Effector CD4-positive, alpha-beta T cell (primary cell): ENCODE measurements at regions not wholly inside any gene's neighbourhood (a gene's known extent, or its start where the extent isn't known, plus 50 kb on each side); places are given as distances from the start of the nearest gene placed in this dataset.

ENCODE experiments used
- DNase-seq: peaks from one replicate; pipeline ENCODE4 v3.0.0-alpha.2; 2020

DNA sequence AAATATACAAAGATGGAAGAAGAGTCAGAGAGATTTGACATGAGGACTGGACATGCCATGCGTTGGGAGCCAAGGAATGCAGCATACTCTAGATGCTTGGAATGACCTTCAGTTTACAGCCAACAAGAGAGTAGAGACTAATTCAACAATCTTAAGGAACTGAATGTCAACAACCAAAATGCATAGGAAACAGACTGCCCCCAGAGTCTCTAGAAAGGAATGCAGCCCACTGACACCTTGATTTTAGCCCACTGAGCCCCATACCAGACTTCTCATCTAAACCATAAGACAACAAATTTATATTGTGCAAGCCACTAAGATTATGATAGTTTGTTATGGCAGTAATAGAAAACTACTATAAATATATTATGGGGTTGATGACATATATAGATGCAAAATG is 611.2 kb downstream of the RPS29 start:
- DNase-seq: no peak

DNA sequence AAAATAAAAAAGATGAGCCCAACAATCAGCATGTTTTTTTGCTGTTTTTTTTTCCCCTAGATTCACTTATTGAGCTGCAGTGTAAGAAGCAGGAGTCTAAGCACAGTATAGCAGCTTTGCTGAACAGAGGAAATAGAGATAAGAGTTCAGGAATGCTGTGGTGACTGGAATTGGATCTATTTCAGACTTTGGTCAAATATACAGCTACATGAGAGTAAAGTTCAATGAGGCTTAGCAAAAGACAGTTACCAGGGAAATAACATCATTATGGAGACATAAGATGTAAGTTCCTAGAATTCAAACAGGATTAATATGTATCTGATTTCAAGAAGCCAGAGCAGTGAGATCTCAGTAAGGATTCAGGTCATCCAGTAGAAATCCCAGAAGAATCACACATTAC is 613.0 kb downstream of the RPS29 start:
- no peak for DNase-seq

DNA sequence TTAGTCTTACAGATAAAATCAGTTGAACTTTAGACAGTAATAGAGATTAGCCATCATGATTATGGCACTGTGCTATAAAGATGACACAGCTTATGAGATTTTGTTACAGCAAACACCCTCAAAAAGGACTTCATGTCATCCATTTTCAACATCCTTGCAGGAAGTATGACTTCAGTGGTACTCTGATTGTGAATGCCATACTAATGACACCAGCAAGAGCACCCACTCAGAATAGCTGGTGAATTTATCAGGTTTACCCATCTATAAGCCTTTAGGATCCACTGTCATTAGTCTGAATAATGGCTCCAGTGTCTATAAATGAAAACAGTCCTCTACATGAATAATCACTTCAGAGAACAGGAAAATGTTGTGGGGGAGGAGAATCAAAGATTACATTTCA is 615.2 kb downstream of the RPS29 start:
- no peak for DNase-seq

DNA sequence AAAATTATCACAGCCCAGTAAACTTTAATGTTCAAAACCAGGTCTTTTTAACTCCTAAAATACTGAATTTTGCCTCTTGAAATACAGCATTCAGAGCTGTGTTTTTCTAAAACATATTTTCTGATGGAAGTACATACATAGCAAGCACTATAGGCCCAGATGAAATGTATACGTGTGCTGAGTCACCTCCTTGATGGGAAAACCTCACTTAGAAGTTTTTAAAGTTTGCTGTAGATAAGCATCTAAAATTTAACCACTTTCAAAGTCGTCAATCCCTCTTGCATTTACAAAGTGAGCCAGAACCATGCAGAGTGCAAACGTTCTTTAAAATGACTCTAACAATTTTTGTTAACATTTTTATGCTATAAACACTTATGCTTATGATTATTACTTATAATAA is 618.8 kb downstream of the RPS29 start:
- no peak for DNase-seq

DNA sequence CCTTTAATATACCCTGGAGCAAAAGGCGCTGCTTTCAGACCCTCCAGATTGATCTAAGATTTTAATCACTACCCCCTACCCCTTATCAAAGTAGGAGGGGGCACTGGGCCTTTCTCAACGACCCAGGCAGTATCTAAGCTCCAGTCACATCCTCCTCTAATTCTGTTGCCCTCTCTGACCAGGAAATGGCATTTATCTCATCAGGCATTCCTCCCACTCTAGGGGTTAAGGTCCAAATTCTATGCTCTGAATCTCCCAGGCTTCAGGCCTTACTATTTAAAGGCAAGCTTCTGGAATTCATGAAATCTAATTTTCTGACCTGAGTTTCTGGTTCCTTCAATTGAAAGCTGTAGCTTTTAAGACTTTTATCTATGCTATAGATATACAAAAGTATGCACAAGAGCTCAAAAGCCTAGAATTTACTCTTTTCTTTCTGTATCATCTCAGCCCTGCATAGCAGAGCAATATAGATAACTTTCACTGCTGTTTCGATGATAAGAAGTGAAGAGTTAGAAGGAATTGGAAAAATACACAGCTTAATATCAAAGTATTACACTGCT is 622.9 kb downstream of the RPS29 start:
- DNase-seq: no peak

DNA sequence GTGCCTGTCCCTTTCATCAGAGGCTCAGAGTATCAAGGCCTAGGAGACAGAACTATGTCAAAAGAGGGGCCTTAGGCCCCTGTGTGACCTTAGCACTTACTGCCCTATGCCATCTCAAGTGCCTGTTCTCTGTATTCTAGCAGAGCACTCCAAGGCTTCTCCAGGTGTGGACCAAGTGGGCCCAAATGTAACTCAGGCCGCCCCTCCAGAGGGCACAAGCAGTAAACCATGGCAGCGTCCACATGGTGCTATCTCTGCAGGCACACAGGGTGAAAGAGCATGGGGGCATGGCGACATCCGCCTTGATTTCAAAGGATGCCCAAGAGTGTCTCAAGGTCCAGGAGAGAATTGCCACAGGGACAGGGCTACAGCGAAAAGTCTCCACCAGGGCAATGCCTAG is 628.7 kb downstream of the RPS29 start:
- DNase-seq: no peak

DNA sequence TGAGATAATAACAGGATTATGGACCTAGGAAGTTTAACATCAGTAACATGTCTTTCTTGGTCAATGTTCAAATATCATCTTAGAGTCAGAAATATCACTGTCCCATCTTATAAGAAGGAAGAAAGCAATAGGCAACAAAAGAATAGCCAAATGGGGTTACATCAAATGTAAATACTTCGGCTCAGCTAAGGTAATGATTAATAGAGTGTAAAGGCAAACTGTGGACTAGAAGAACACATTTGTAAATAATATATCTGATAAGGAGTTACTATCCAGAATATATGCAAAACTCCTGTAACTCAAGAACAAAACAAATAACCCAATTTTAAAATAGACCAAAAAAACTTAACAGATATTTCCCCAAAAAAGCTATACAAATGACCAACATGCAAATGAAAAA is 630.3 kb downstream of the RPS29 start:
- DNase-seq: no peak

DNA sequence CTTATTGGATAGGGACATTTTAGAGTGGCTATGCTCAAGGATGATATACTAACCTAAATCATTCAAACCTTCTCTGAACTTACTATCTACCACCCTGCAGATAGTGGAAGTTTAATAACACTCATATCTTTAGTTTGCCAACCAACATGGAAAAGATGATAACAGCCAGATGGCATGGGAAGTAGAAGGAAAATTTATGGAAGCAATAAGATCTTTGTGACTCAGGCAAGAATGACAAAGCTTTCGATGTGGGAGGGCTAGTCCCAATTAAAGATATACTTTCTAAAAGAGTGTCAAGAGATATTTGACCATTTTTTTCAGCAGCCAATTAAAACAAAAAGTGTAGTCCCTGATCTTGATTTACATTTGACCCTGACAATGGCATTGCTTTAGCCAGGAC is 631.7 kb downstream of the RPS29 start:
- no peak for DNase-seq

DNA sequence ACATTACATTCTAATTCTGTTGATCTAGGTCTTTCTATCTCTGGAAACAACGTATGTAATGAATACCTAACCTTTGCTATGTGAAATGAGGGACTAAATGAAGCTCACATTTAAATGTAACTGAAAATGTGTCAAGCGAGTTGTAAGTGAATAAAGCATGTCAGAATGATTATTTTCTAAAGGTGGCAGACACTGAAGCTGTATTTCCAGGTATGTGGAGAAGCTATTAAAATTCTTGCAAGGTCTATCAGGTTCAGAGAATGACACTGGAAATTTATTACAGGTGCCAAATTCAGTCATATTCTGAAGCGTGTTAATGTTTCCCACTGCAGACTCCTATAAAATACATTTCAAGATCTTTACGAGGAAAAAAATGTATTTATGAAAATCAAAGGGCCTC is 641.4 kb downstream of the RPS29 start:
- DNase-seq: no peak

DNA sequence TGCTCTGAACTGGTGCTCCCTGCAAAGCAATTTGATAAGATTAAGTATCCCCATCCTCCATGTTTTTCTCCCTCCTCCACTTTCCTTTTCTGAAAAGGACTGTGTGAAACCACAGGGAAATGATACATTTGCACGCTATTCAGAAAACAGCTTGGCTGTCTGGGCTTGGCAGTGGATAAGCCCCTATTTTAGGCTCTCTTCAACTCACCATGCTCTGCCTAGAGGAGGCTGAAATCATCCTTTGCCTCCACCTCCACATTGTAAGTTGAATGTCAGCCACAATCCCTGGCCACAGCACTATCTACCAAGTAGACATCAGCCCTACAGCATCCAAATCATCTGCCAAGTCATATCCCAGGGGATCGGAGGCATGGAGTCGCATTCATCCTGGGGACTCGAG is 642.3 kb downstream of the RPS29 start:
- no peak for DNase-seq

DNA sequence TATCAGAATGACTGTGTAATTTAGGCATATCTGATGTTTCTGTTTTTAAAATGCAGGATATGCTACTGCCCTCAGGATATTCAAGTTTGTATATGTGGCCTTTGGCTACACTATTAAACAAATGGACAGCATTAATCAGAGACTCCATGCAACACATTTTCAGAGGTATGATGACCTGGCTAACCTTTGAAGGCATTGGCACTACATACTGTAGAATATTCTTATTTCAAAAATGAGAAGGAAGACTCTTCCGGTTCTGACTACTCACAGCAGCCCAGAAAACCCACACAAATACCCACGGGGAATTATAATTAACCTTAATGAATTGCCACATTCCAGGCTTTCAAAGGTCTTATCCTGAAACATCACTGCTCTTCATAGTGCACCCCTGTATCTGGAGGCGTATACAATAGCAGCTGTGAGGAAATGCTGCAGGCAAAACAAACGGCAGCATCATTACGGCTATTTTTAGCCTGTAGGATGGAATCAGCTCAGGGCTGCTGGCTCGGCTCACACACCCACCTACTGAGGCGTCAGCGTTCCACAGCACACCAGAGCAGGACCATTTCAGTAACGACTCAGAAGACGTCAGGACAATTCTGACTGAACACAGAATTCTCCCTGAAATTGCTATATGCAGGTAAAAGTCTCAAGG is 648.5 kb downstream of the RPS29 start:
- DNase-seq: no peak

DNA sequence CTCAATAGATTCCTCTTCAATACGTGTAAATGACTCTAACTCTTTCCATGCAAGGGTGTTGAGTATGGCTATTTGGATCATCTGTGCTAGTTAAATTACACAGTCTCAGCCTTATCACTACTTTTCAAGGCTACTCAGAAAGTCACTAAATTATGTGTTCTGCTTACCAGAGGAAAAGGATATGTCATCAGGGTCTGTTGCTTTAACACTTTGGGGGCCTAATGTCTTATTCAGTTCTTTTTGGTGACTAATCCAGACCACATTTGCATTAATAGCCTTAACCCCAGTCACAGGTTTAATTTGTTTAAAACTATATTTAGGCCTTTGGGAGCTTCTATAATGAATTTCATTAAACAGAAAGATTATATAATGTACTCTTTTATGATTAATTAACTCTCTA is 649.3 kb downstream of the RPS29 start:
- no peak for DNase-seq

DNA sequence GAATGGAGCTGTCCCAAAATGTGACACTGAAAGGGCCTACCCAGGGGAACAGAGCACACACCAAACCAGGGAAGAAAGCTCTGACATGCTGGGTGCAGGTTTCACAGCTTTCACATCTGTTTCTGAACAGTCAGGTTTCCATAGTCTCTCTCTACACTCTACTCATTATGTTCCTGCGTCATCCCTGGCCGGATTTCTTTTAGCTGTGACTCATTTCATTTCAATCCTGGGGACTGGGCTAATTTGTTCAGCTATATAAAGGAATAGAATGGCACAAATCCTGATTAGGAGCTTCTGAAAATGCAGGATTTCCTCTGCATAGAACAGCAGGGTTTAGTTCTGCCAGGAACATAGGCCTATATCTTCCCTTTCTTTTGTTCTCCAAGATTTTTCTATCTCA is 649.8 kb downstream of the RPS29 start:
- DNase-seq: no peak

DNA sequence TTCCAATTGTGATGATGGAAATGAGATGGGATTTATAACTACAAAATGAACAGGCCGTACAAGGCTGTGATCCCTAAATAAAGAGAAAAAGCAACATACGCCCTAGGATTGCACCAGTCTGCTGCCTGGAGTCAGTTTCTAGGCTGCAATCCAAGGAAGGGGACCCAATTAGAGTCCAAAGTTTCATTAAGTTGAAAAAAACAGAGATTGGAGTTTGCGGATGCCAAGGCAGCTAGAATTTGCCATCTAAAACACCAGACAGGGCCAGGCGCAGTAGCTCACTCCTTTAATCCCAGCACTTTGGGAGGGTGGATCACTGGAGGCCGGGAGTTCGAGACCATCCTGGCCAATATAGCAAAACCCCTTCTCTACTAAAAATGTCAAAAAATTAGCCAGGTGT is 661.0 kb downstream of the RPS29 start:
- no peak for DNase-seq

DNA sequence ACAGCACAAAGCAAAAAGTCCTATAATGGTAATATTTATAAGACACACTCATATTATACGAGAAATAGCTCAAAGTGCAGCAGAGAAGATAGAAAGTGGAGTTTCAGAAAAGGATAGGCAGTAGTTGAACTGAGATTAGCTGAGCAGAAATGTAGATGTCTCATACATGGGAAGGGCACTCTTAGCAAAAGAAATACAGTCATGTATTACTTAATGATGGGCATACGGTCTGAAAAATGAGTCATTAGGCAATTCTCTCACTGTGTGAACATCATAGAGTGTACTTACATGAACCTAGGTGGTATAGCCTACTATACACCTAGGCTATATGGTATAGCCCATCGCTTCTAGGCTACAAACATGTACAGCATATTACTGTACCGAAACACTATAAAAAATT is 671.3 kb downstream of the RPS29 start:
- DNase-seq: no peak

DNA sequence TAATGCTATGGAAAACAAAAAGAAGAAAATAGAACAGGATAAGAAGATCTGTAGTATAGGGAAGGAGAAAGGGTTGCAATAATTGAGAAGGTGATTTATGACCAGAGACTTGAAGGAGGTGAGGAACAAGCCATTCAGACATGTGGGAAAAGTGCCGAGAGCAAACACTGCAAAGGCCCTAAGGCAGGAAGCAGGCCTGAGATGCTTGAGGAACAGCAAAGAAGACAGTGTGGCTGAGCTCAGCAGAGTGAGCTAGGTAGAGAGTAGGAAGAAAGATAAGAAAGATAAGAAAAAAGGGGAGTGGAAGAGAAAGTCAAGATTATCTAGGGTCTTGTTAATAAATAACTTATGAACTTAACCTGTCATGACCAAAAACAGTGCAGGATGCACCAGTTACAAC is 671.8 kb downstream of the RPS29 start:
- no peak for DNase-seq

DNA sequence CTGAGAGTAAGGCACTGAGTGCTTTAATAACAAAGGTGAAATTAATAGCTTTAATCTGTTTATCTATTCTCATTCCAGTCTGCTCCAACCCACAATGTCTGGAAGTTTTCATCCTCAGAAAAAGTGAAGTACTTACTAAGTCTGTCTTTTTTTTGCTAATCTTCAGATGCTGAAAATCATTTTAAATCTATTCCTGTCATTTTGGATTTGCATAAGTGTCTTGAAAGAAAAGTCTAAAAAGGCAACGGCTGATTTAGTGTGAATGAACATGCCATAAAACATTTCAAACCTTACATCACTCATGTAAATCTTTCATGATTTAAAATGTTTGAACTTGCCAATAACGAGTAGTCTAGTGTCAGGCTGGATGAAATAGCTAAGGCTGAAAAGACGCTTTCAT is 685.6 kb downstream of the RPS29 start:
- no peak for DNase-seq

DNA sequence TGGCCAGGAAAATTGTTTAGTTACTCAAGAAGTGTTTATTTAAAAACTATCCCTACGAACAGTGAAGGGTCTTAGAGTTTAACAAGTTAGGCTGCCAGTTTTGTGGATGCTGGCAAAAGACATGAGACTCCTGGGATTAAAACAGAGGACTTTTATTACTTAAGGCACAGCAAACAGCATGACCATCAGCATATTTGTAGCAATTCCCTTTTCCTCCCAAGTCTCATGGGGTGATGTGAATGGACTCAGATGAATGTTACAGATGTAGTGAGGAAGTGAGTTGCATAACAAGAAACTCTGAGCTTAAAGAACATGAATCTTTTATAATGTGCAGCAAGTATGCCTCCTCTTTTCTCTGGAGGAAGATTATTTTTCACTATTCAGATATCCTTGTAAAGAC is 695.8 kb downstream of the RPS29 start:
- no peak for DNase-seq

DNA sequence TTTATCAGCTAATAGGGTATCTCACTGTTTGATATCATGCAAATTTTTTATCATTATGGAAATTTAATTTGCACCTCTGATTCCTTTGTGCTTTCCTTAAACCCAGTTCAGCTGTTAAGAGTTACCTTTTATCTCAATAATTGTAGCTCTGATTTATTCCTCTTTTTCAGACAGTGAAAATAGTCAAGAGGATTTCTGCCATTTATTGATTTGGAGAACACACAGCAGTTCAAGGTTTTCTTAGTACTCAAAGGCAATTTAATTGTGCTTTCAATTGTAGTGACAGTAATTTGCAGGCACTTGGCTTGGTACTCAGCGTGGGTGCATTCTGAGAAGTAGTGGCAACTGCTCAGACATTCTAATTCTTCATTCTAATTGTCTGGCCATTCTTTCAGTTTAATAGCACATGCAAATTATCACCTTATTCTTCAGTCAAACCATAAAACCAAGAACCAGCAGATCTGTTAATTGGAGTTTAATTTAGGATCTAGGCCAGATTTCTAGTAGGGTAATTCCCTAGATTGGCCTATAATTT is 709.3 kb downstream of the RPS29 start:
- no peak for DNase-seq

DNA sequence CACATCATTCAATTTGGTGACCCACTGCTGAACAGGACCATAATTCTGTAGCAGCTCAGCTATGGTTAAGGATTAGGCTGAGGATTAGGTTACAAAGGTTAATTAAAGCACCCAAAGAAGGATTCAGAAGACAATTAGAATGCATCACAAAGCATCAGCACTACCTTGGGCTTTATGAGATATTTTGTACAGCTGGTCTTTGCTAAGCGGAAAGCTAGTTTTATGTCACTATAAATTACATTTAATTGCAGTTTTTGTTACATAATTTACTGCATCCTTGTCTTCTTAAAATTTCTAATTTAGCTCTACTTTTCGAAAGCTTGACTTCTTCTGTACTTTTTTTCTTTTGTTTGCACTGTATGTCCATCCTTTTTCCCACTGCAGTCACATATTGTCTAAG is 711.5 kb downstream of the RPS29 start:
- DNase-seq: no peak

DNA sequence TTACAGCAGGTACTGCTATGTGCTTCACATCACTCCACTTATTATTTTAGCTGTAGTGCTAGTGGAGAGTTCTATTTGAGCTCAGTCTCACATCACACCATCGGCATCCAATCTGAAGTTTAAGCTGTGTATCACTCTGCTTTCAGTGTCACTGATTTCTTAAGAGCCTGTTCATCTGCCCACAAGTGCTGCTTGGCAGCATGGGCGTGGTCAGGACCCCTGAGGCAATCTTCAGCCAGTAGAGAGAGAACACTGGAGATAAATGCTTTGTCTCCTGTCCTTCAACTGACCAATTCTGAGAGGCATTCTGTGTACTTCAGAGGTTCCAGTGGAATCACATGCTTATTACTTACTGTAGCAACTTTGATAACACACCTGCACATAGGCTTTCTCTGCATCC is 728.8 kb downstream of the RPS29 start:
- no peak for DNase-seq

DNA sequence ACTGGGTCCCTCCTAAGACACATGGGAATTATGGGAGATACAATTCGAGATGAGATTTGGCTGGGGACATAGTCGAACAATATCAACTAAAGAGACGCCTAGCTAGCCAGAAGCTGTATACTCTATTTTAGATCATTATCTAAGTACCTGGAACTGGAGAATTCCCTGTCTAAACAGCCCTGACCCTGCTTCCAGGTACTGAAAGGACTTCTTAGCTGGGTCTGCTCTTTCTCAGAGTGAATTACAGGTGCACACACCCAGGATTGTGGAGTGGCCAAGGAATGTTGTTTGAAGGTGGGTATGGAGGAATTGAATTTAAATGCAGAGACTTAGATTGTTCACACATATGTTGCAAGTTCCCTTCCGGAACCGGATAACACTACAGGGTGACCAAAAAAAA is 733.0 kb downstream of the RPS29 start:
- DNase-seq: no peak

DNA sequence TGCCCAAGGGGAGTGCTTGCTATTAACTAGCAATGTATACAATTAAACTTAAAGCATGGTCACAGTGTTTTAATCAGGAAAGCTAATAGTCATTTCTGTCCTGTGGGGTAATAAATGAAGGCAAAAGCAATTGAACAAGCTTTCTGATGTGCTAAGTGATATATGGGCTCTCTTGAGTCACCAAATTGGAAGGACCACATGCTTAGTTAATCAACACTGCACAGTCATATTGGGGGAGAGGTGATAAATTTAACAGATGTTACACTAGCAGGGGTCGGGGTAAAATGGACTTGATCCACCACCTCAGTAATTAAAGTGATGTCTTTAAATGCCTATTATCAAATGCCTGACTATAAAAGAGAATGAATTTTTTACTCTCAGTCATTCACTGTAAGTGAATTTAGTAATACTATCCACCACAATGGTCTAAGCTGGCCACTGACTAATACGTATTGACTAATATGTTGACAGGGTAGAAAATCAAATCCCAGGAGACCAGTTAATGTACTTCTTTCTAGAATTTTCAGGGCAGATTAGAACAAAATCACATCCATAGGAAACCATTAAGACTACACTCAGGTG is 736.3 kb downstream of the RPS29 start:
- no peak for DNase-seq

DNA sequence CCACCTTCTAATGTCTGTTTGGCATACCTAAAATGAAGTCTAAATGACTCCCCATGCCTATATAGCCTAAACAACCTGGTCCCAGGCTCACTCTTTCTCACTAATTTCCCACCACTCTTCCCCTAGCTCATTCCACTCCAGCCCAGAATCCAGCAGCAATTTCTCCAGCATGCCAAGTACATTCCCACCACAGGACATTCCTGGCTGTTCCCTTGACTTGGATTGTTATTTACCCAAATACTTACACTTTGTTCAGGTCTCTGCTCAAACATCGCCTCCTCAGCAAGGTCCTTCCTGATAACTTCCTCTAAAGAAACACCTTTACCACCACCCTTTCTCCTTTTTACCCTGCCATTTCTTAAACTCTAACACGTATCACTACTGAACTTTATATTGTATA is 743.4 kb downstream of the RPS29 start:
- DNase-seq: no peak

DNA sequence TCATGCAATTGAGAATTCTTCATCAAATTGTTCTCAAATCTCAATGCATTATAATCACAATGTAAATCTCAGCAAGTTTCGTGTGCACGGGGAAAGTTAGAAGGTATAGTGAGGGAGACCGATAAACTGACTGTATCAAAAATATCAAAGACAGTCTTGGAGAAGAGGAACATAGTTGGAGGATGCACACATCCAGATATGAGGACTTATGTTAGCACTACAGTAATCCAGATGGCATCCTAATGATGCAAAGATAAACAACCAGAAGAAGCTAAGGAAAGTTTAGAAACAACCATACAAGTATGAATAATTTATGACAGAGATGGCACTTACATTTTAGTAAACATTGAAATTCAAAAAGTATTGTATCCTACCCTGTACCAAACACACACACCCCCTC is 760.1 kb downstream of the RPS29 start:
- DNase-seq: no peak
